ENCODE measurements at regions not wholly inside any gene's neighbourhood (a gene's known extent, or its start where the extent isn't known, plus 50 kb on each side); places are given as distances from the start of the nearest gene placed in this dataset.

DNA sequence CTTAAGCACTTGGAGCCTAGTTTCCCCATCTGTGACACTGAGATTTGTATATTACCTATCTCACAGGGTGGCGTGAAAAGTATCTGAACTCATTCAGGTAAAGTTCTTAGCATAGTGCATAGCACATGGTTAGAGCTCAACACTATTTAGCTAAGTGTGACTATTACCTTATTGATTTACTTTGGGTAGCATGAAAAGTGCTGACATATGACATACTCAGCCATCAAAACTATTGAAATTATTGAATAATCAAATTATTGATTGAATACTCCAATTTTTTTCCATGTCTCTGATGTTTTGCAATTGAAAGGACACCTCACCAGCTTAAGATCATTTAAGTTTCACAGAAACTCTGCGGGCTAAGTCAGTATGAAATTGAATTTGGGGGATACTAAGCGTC is 715.0 kb downstream of the EFNB2 start:
- TF ChIP-seq, protein P1, sequence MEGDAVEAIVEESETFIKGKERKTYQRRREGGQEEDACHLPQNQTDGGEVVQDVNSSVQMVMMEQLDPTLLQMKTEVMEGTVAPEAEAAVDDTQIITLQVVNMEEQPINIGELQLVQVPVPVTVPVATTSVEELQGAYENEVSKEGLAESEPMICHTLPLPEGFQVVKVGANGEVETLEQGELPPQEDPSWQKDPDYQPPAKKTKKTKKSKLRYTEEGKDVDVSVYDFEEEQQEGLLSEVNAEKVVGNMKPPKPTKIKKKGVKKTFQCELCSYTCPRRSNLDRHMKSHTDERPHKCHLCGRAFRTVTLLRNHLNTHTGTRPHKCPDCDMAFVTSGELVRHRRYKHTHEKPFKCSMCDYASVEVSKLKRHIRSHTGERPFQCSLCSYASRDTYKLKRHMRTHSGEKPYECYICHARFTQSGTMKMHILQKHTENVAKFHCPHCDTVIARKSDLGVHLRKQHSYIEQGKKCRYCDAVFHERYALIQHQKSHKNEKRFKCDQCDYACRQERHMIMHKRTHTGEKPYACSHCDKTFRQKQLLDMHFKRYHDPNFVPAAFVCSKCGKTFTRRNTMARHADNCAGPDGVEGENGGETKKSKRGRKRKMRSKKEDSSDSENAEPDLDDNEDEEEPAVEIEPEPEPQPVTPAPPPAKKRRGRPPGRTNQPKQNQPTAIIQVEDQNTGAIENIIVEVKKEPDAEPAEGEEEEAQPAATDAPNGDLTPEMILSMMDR (IDR thresholded peaks at IDR 0.05): no peak
- no peak for TF ChIP-seq POLR2A (IDR thresholded peaks at IDR 0.05)
- TF ChIP-seq POLR2AphosphoS5 (IDR thresholded peaks at IDR 0.05): no peak
- intact Hi-C loops (cut with DNase I; ENCODE audit: low total_unique reads): no loop called here
- Histone ChIP-seq H3K4me3 (no peak overlapping the region), H3K36me3 (no peaks in the 10 kb centered on the region), H3K27ac (no peak overlapping the region), H3K4me1 (no peaks in the 10 kb centered on the region), H3K27me3 (no peaks in the 10 kb centered on the region), H3K9me3 (no peaks in the 10 kb centered on the region)
- no peak for DNase-seq (ENCODE audit: low spot score in 2 of 2)

DNA sequence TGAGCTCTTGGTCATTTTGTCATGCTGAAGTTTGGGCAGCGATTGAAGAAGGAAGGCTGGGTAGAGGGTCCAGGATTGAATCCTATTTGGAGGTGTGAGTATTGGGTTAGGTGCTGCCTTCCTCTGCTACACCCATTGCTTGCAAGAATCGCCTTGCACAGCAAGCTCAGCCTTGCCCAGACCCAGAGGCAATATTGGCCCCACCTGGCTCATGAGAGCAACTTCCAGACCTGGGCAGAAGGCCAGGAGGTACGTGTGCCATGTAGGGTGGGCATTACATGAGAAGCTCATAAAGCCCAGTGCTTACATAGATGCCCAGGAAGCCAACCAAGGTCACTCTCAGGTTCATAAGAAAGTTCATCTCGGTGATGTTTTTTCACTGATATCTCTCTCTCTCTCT is 718.0 kb downstream of the EFNB2 start:
- Histone ChIP-seq H3K36me3 (no peaks in the 10 kb centered on the region), H3K4me1 (no peaks in the 10 kb centered on the region), H3K27me3 (no peaks in the 10 kb centered on the region), H3K27ac (no peak overlapping the region), H3K4me3 (no peak overlapping the region), H3K9me3 (no peaks in the 10 kb centered on the region)
- no peak for TF ChIP-seq POLR2A (IDR thresholded peaks at IDR 0.05)
- TF ChIP-seq POLR2AphosphoS5 (IDR thresholded peaks at IDR 0.05): no peak
- TF ChIP-seq, protein P1 (IDR thresholded peaks at IDR 0.05): no peak
- DNase-seq (ENCODE audit: low spot score in 2 of 2): no peak
- intact Hi-C loops (cut with DNase I; ENCODE audit: low total_unique reads): no loop called here

DNA sequence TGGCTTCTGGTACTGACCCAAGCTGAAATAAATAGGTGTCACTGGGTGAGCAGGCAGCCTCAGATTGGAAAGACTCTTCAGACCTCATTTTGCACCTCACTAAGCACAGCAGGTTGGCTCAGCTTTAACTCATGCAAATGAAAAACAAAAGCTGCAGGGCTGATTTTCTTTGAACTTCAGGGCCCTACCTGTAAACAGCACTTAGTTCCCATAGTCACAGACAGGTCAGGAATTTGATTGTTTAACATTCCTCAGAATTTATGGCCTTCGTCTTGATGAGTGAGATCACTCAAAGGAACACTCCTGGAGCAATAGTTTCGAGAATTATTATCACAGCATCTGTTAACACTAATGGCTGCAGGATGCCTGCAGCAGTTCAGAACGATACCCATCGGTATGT is 718.5 kb downstream of the EFNB2 start:
- no peaks in the 10 kb centered on the region for H3K9me3 ChIP-seq
- intact Hi-C loops (cut with DNase I; ENCODE audit: low total_unique reads): no loop called here
- no peak for TF ChIP-seq POLR2A (IDR thresholded peaks at IDR 0.05)
- TF ChIP-seq, protein P1 (IDR thresholded peaks at IDR 0.05): no peak
- TF ChIP-seq POLR2AphosphoS5 (IDR thresholded peaks at IDR 0.05): no peak
- no peak overlapping the region for H3K27ac ChIP-seq
- DNase-seq (ENCODE audit: low spot score in 2 of 2): no peak
- H3K4me1 ChIP-seq: no peaks in the 10 kb centered on the region
- no peak overlapping the region for H3K4me3 ChIP-seq
- H3K27me3 ChIP-seq: no peaks in the 10 kb centered on the region
- no peaks in the 10 kb centered on the region for H3K36me3 ChIP-seq

DNA sequence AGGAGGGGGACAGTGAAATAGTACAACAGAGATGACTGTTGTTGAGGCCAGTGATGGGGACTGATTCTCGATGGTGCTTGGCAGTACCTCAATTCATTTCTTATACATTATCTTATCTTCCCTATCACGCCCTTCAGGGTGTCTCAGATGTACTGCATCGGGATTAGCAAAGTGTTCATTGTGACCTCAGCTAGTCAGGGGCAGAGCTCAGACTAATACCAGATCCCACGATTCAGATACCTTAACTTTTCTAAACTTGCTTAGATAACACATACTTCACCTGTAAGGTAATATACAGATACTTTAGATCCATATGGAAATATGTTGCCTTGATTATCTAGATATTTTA is 720.6 kb downstream of the EFNB2 start:
- Histone ChIP-seq H3K27me3 (no peaks in the 10 kb centered on the region), H3K9me3 (no peaks in the 10 kb centered on the region), H3K27ac (no peak overlapping the region), H3K4me1 (no peaks in the 10 kb centered on the region), H3K36me3 (no peaks in the 10 kb centered on the region), H3K4me3 (no peak overlapping the region)
- intact Hi-C loops (cut with DNase I; ENCODE audit: low total_unique reads): no loop called here
- TF ChIP-seq, protein P1 (IDR thresholded peaks at IDR 0.05): no peak
- TF ChIP-seq POLR2AphosphoS5 (IDR thresholded peaks at IDR 0.05) (no peak), POLR2A (IDR thresholded peaks at IDR 0.05) (no peak)
- no peak for DNase-seq (ENCODE audit: low spot score in 2 of 2)

DNA sequence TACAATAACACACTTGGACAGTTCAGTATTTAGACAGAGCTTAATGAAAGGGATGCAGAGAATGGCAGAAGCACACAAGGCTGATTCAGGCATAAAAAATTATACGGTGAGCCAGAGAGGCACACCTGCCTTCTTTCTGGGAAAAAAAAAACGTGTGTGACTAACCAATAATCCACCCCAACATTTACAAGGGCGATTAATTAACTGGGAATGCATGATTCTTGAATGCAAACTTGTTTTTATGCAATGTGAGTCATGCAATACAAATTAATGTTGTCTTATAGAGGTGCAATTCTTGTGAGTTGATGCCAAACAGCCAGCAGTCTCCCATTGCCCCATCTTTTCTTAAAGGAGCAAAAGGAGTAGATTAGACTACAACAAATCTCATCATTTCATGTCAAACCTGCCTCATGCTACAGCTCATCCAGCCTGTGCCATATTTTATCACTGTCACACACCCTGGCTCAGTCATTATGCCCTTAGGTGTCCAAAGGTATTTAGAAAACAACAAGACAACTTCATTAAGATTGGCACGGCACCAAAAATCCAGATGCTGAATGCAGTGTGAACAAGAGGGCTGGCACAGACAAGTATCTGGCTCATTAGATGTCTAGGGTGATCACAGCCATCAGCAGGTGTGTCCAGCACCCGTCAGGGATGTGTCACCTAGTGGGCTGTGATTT is 721.1 kb downstream of the EFNB2 start:
- no peak overlapping the region for H3K27ac ChIP-seq
- H3K27me3 ChIP-seq: no peaks in the 10 kb centered on the region
- no peaks in the 10 kb centered on the region for H3K36me3 ChIP-seq
- H3K4me3 ChIP-seq: no peak overlapping the region
- DNase-seq (ENCODE audit: low spot score in 2 of 2): no peak
- intact Hi-C loops (cut with DNase I; ENCODE audit: low total_unique reads): no loop called here
- no peak for TF ChIP-seq POLR2A (IDR thresholded peaks at IDR 0.05)
- TF ChIP-seq POLR2AphosphoS5 (IDR thresholded peaks at IDR 0.05): no peak
- TF ChIP-seq, protein P1 (IDR thresholded peaks at IDR 0.05): no peak
- no peaks in the 10 kb centered on the region for H3K4me1 ChIP-seq
- no peaks in the 10 kb centered on the region for H3K9me3 ChIP-seq

Measured in breast epithelium (tissue), 4 donors.